NCI-H748 (cell line): ENCODE measurements at regions not wholly inside any gene's neighbourhood (a gene's known extent, or its start where the extent isn't known, plus 50 kb on each side); places are given as distances from the start of the nearest gene placed in this dataset.
A peak's percentile ranks its signal among the peaks of the same experiment; 100 is the strongest.
"Not testable (repeated sequence)": the region's sequence is repeated elsewhere in the genome, so short reads cannot be mapped to it uniquely, and the experiment has no call there.

Experiments
- DNase-seq: peaks from one replicate; lab custom pipeline; 2025; ENCODE audit not compliant: unreplicated experiment; lab: John Stamatoyannopoulos, UW

- DNase-seq: no peak
These were observed 144.3 kb upstream of the KCNE2 start for GRCh38 chr21:34219334-34220060.

GRCh38 chr21:34220556-34221195 lies 143.1 kb upstream of the KCNE2 start:
- no peak for DNase-seq

GRCh38 chr21:34221331-34222030 lies 142.3 kb upstream of the KCNE2 start:
- no peak for DNase-seq

- DNase-seq: no peak
These were observed 141.8 kb upstream of the KCNE2 start for GRCh38 chr21:34222031-34222335.

- no peak for DNase-seq
These were observed 140.4 kb upstream of the KCNE2 start for GRCh38 chr21:34223376-34223775.

GRCh38 chr21:34227386-34227852 lies 136.4 kb upstream of the KCNE2 start:
- DNase-seq: no peak

- DNase-seq: no peak
These were observed 135.0 kb upstream of the KCNE2 start for GRCh38 chr21:34228792-34229191.

GRCh38 chr21:34229353-34229752 lies 134.5 kb upstream of the KCNE2 start:
- no peak for DNase-seq

GRCh38 chr21:34233741-34234140 lies 130.1 kb upstream of the KCNE2 start:
- not testable (repeated sequence) for DNase-seq

GRCh38 chr21:34235514-34235913 lies 128.3 kb upstream of the KCNE2 start:
- DNase-seq: no peak

GRCh38 chr21:34242973-34243372 lies 120.8 kb upstream of the KCNE2 start:
- DNase-seq: no peak

GRCh38 chr21:34243562-34243961 lies 120.2 kb upstream of the KCNE2 start:
- DNase-seq: peak; percentile 43

GRCh38 chr21:34252751-34253150 lies 111.1 kb upstream of the KCNE2 start:
- DNase-seq: no peak

GRCh38 chr21:34255073-34255472 lies 108.7 kb upstream of the KCNE2 start:
- DNase-seq: no peak

- no peak for DNase-seq
These were observed 103.4 kb upstream of the KCNE2 start for GRCh38 chr21:34260277-34261008.

- no peak for DNase-seq
These were observed 101.9 kb upstream of the KCNE2 start for GRCh38 chr21:34261841-34262468.

- no peak for DNase-seq
These were observed 101.3 kb upstream of the KCNE2 start for GRCh38 chr21:34262469-34262845.

GRCh38 chr21:34263629-34264028 lies 100.2 kb upstream of the KCNE2 start:
- DNase-seq: no peak

GRCh38 chr21:34266351-34266750 lies 97.5 kb upstream of the KCNE2 start:
- no peak for DNase-seq

- no peak for DNase-seq
These were observed 95.3 kb upstream of the KCNE2 start for GRCh38 chr21:34268493-34268892.

- DNase-seq: no peak
These were observed 93.4 kb upstream of the KCNE2 start for GRCh38 chr21:34270411-34270810.
